GM19239 (cell line): ENCODE measurements at regions not wholly inside any gene's neighbourhood (a gene's known extent, or its start where the extent isn't known, plus 50 kb on each side); places are given as distances from the start of the nearest gene placed in this dataset.

Experiments used
- DNase-seq: peaks from one replicate; pipeline ENCODE4 v3.0.0; 2011; ENCODE audit warnings: low spot score; ENCODE audit not compliant: insufficient read length
- FAIRE-seq: peaks from 2 replicates; lab custom pipeline; 2011; peaks lifted over from hg19 to GRCh38; lab: Jason Lieb, UNC

DNA sequence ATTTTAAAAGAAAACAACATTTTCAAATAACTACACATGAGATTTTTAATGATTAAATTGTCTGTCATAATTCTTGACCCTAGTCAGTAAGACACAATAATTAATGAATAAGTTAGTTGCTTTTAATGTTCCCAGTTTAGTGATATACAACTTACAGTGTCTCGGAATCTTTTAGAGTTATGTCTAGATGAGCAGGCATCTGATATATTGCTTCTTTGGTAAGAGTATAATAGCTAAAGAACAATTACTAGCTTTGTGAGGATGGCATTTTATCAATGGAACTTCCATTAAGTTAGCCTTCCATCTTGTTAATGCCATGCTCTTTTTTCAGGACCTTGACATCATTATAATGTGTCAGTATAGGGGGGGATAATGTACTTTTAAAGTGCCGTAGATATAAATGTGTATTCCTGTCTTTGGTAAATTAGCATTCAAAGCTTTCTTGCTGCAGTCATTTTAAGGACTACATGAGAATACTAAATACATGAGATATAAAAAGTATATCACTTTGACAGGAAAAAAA, 425.1 kb downstream of the PDHA2 start:
- FAIRE-seq (no peak), DNase-seq (no peak)

DNA sequence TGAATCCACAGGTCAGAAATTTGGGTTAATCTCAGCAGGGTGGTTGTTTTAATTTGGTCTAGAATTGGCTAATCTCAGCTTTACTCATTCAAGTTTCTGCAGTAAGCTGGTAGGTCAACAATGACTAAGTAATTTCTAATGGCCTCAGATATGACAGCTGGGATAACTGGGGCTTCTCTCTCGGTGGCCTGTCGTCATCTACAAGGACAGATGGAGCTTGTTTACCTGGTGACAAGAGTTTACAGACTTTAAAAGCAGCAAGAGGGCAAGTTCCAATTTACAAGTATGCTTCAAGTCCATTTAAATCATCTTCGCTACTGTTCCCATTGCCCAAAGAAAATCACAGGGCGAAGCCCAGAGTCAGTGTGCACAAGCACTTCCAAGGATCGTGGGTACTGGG, 453.9 kb downstream of the PDHA2 start:
- FAIRE-seq (no peak), DNase-seq (no peak)

DNA sequence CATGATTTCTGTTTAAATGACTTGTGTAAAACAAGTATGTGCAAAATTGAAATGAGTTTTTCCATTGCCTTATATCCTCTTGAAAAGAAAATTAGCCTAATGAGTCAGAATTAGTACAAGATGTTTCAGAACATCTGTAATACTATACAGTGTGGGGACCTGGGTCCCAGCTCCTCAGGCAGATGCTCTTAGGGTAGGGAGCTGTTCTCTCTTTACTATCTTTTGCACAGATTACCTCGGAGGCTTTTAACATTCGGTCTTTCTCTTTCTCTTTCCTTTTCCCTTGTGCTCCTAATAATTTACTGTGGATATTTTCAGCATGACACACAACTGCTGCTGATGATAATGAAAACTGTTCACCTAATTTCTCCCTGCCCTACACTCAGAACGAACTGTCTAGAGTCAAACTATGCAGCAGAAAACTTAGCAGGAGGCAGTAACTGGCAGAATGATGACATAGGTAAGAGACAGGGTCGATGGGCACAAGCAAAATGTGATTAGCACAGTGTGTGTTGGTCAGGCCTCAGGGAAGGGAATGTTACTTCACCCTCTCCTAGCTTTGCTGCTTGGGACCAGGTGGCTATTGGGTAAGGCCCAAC, 455.3 kb downstream of the PDHA2 start:
- FAIRE-seq (no peak), DNase-seq (no peak)

DNA sequence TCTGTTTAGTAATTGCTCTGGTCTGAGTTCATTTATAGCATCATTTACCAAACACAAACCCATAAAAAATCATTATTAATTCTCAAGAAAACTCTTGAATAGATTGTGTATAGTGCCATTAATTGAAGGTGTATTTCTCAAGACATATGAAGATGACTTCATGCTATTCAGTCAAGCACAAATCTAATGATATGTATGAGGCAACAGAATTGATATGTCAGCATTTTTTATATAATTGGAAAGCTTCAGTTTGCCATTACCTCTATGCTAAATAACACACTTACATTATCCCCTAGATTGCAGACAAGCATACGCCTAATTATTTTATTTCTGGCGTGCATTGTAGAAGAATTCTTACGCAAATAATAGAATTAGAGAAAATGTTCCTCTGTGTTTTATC, 461.8 kb downstream of the PDHA2 start:
- DNase-seq (no peak), FAIRE-seq (no peak)

DNA sequence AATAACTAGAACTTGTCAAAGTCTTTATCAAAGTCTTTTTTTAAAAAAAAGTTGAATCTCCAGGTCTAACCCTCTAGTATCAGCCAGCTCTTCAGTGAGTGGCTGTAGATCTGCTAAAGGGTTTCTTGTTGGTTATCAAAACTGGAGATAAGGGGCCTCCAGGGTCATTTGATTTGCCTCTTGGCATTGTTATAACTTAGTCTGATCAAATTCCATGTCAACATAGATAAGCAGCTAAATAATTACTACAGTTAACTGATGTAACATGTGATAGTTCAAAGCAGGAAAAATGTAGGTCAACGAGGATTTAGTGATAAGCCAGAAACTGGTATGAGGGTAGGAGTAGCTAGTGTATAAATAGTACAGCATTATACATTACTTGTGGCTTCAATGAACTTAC, 465.1 kb downstream of the PDHA2 start:
- FAIRE-seq (no peak), DNase-seq (no peak)

DNA sequence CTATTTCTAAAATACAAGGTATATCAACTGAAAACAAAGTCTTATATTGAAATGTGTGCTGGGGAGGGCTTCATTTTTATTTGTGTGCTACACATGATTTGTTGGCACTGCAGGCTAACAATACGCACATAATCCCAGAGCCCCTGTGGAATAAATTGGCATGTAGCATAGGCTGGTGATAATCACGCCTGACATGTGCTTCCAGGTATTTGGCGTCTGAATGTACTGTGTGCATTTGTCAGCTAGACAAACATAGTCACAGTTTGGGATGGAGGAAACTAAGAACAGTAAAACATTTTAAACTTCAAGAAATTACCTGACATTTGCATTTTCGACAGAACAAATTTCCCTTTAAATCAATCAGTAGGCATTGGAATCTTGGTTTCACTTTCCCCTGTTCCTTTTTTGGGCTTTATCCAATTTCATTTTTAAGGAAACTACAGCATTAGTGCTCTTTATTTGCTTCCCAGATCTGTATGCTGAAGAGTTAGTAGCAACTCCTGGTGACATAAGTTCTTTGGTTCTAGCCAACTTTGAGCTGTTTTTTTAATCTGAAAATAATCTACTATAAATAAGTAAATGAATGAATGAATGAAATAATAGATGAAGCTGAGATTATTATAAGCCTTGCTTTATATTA, 472.3 kb downstream of the PDHA2 start:
- FAIRE-seq (no peak), DNase-seq (no peak)

DNA sequence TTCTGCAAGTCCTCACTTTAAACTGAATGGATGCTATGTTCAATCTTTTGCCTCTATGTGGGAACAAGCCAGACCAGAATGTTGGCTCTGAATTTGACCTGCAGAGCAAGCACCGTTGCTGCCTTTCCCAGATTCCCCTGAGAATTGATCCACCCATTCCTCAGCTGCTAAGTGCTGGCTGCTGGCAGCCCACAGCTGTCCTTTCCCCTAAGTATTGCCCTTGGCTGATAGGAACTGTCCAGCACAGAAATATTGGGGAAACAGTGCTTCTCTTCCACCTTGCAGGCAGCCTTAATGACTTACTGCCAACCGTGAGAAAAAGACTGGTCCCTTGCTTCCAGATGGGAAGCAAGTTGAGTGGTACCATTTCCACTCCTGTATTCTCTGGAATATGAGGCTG, 475.9 kb downstream of the PDHA2 start:
- no peak for FAIRE-seq
- no peak for DNase-seq

DNA sequence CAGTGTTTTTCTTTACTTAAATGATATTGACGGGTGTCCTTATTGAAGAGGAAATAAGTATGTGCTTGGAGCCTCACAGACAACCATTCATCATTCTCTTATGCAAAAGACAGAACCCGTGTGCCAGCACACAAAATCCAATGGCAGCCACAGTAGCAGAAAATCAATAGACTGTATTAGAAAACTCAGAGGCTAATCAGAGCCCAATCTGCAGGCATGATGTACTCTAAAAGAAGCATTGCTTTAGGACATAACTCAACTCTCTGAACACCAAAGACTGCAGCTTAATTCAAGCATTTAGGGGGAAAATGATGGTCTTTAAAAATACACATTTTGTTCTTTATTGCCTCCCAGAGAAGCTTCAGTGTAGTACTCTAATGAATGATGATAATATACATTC, 476.9 kb downstream of the PDHA2 start:
- DNase-seq (no peak), FAIRE-seq (no peak)

DNA sequence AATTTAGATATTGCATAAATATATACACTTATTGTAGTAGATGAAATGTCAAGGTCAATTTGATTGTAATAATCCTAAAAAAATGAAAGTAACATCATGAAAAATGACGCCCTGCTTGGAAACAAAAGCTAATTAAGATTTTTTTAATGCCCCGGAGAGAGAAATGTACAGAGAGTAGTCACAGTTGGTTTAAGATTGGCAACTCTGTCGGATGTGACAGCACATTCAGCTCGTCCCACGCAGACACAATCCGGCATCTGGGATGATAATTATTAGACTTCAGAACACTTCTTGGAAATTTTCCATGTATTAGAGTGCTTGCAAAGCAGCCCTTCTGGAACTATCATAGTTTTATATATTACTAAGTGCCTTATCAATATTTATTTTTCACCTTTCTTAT, 478.0 kb downstream of the PDHA2 start:
- no peak for DNase-seq
- no peak for FAIRE-seq

DNA sequence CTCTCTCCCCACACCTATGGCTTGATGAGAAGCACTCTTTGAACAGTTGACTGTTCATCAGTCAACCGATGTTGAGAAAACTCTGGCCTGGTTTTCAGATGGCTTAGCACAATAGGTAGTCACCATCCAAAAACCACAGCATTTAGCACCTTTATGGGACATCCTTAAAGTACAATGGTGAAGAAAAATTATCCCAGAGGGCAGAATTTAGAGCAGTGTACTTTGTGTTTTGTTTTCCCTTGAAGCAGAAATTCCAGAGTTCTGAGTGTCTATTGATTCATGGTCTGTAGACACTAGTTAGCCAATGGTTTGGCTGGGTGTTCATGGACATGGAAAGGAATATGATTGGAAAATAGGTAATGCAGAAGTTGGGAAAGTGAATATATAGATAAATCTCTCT, 487.0 kb downstream of the PDHA2 start:
- DNase-seq = no peak
- FAIRE-seq = no peak

DNA sequence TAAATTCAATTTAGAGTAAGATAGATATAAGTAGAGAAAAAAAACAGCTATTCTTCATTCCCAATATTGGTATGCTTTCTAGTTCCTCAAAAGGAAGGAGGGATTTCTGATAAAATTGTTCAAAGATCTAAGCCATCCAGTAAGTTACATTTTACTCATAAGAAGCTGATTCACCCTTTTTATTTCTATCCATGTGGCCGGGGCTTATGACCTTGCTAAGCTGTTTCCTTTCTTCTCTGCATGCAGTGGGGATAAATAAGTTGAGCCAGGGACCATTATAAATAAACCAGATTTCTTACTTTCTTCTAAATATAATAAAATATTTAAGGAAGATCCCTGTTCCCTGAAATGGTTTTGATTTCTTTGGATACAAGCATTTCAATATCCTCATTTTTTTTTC, 502.3 kb downstream of the PDHA2 start:
- no peak for FAIRE-seq
- no peak for DNase-seq

DNA sequence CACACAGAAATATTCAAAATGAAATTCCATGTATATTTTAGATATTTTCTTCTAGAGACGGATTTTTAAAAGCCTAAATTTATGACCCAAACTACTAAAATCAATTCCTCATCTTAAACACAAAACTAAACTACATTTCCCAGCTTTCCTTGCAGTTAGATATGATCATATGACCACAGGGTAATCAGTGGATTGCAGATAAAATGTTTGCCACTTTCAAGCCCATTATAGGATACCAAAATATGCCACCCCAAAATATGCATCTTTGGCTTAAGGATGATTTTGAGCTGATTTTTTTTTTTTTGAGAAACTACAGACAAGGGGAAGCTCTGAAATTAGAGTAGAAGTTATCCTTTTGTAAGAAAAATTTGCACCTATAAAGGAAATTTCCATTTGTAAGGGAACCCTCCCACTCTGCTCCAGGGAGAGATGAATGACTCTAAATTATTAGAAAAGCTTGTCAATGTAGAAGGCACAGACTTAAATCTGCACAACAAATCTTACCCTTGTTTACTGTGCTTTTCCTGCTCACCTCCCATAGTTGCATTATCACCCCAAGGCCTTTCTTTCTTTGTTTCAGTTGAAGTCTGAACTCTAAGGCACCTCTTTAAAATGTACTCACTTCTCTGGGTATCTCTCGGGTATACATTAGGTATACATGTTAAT, 503.0 kb downstream of the PDHA2 start:
- FAIRE-seq (no peak), DNase-seq (no peak)

DNA sequence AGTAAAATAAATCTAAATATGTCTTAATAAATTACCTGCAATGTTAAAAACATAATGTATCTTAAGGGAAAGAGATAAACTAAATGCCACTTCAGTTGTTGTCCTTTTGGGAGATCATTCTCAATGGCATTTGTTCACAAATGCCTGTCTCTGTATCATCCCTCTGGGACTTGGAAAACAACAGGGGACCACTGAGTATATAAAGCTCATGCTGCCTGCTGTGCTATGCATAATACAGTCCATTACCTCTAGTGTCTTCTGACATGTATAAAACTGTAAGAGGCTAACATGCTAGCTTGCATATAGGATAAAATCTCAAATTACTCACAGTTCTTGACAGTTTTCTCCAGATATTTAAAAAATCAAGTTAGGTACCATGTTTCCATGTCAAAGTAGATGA, 503.9 kb downstream of the PDHA2 start:
- DNase-seq = no peak
- FAIRE-seq = no peak

DNA sequence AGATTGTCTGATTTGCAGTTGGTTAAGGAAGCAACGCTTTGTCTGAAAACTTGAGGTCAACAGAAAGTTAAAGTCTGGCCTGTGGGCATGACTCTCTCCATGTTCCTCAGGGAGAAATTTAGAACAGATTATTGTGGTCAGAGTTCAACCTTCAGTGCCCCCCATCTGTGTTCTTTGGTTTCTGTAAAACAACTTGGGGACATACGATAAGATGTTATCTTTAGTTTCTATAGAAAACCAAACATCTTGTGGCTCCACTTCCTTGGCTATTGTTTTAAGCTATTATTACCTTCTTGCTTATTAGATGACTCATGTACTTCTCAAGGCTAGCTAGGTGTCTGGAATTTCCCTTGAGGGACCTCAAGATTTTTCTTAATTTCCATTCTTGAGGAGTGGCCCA, 507.7 kb downstream of the PDHA2 start:
- DNase-seq = no peak
- FAIRE-seq = no peak

DNA sequence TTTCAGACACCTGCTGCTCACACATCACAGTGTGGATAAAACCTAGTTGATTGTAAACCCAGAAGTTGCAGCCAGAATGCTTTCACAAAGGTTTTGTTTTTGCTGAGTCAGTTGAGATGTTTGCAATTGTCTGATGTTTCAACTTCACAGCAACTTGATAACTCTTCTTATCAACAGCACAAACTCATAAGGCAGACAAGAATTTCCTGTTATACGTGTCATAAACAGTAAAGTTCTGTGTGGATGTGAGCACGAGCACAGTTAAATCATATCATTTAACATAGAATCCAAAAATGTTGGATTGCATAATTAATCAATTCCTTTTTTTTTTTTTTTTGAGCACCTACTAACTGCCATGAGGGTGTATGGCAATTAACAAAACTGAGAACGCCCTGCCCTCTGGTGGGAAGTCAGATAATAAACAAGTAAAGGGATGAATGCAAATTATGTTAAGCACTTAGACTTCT, 512.2 kb downstream of the PDHA2 start:
- DNase-seq (no peak), FAIRE-seq (no peak)

DNA sequence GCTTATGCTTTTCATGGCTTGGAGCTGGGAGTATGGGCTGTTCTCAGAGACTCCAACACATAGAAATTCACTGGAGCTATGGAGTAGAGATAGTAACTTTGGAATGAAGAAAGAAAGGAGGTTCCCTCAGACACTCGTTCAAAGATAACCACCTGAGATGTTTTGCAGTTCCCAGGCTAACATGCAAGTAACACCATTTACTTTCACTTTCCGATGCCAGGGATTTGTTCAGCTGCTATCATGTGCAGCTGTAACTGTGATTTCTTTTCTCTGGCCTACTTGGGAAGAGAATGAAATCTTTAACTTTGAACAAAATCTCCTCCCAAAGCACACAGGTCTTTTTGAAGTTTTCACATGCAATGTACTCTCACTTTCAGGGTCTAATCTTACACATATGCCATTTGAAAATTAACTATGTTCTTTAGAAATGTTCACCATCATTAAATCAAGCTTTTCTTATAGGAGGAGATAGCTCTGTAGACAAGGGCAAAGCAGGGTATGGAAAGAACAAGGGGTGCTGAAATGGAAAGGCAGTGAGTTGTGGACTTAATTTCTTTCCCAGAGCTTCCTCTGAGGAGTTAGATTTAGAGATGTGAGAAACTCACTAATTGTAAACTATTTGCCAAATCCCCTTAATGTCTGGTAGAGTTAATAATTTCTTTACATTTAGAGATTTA, 514.3 kb downstream of the PDHA2 start:
- DNase-seq = no peak

DNA sequence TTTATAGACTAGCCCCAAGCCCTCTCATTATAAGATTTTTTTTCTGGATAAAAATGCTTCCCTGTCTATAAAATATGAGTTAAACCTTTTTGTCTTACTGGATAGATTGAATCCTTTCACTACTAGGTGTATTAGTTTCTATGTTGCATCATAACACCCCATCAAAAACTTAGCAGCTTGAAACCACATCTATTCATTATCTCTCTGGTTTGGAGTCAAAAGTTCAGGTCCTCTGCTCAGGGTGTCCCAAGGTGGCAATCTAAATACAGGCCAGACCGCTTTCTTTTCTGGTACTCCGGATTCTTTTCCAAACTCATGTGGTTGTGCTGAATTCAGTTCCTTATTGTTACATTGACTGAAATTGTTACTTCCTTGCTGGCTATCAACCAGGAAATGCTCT, 515.5 kb downstream of the PDHA2 start:
- no peak for DNase-seq
- FAIRE-seq = no peak

More for the DNA sequence above, 514.3 kb downstream of the PDHA2 start:
- FAIRE-seq = no peak

DNA sequence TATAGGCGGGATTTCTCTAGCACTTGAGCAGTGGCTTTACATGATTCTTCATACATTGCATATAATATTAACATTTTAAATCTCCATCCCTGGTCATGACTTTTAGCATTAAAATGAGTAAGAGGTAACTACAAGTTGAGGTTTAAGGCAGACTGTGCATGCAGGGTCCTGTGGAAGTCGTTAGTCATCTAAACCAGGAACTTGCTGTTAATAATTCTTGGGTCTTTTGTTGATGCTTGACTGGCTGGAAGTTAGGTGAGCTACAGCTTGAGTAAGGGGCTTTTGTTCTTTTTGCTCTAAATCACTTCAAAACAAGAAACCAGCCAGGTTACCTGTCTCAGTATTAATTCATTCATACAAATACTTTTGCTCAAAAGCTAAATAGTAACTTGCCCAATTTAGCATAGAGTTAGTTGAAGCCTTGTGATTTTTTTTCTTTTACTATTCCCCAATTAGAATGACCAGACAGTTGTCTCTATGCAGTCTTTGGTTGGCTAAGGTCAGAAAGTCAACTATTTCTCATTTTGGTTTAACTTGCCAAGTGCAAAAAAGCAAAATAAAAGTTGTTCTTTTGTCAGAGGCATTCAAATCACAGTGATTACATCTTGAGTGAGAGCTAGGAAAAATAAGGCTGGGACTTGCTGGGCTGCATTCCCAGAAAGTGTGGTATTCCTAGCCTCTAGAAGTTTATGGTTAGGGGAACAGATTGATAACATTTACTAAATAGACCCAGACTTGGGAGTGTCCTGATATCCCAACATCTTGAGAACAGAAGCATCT, 516.9 kb downstream of the PDHA2 start:
- DNase-seq (no peak), FAIRE-seq (no peak)

DNA sequence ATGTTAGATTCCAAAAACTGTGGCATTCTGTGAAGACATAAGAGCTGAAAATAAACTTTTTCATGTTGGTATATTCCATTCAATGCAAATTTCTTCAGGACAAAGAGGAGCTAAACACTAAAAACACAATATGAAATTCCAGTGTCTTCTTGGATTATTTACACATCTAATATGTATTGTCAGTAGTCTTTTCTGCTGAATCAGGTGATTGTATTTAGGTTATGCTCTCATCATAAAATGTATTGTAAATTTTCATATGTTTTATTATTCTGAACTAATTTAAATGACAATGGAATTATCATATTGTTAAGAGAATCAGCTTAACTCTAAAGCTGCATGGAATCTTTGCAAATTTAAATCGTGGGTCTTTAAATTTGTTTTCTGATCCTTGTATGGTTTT, 526.7 kb downstream of the PDHA2 start:
- DNase-seq (no peak), FAIRE-seq (no peak)

DNA sequence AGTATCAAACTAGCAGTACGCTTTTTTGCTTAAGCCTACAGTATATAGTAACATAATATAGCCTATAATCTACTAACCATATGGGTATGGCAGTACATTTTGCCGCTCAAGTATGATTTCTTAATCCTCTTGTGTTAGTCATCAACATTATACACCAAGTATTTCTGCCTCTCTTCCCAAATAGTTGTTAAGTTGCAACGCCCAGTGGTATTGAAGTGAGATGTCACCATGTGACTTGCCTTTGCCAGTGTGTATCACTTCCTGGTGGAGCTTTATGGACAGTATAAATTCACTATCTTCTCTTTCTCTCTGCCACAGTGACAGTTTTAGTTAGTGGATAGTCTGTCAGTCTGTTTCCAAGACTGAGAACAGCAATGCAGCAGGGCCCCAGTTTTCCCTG, 535.5 kb downstream of the PDHA2 start:
- FAIRE-seq = no peak

More for the DNA sequence above, 535.5 kb downstream of the PDHA2 start:
- no peak for DNase-seq
